ENCODE measurements at regions not wholly inside any gene's neighbourhood (a gene's known extent, or its start where the extent isn't known, plus 50 kb on each side); places are given as distances from the start of the nearest gene placed in this dataset.

DNA sequence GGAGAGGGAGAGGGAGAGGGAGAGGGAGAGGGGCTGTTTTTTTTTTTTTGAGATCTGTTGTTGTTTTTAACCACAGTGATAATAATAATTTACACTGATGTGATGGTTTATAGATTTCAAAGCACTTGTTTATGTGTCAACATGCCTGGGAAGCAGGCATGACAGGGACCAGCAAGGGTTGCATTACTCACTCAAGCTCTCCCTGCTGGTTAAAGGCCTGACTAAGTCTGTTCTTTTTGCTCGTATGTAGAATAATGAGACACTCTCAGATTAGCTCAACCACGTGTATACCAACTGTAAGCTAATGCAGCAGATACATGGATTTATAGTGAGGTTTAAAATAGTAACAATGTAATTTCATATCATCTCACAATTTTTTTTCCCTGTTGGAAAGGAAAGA lies 134.6 kb upstream of the BOD1L1 start:
- TF ChIP-seq CTCF (IDR thresholded peaks at IDR 0.05 in 4 of 5, conservative IDR thresholded peaks at IDR 0.05 in 1 of 5) (no peak), POLR2A (IDR thresholded peaks at IDR 0.05) (no peak)

All from gastrocnemius medialis (tissue), 4 donors.